ENCODE measurements at regions not wholly inside any gene's neighbourhood (a gene's known extent, or its start where the extent isn't known, plus 50 kb on each side); places are given as distances from the start of the nearest gene placed in this dataset.

DNA sequence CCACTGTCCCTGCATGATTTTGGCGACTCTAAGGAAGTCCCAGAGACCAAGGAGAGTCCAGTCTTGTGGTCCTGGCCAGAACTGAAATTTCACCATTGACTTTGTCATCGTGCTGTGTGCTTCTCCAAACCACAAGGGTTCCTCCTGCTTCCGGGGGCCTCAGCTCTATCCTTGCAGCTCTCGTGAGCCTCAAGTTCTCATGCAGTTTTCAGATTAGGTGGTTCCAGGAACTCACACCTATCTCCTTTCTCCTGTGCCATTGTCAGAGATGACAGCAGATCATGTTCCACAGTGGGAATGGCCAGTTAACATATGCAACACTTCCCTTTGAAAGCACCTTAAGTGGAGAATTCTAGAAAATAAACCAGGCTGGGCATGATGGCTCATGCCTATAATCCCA, 97.9 kb upstream of the CRHR1 start:
- no peak for TF ChIP-seq CTCF (IDR thresholded peaks at IDR 0.05)
- TF ChIP-seq POLR2A (IDR thresholded peaks at IDR 0.05) = no peak

Measured in thyroid gland (tissue), 4 donors.